SU-DHL-6 (cell line): ENCODE measurements at regions not wholly inside any gene's neighbourhood (a gene's known extent, or its start where the extent isn't known, plus 50 kb on each side); places are given as distances from the start of the nearest gene placed in this dataset.

Experiments
- H2AFZ ChIP-seq: fragments of 200-600 bp; sonication (generic); 2 replicates; pipeline ENCODE4 v1.6.1; 2014; ENCODE audit warnings: low read depth, mild to moderate bottlenecking, moderate library complexity, mixed read lengths, antibody characterized with exemption, low read length; ENCODE audit not compliant: severe bottlenecking
- H3F3A ChIP-seq: fragments of 200-600 bp; shearing (Covaris generic); 2 replicates; pipeline ENCODE4 v1.6.0; 2016; ENCODE audit warnings: antibody characterized with exemption, mild to moderate bottlenecking; ENCODE audit not compliant: insufficient read depth
- H3K27ac ChIP-seq: fragments of 200-600 bp; sonication (generic); 2 replicates; pipeline ENCODE4 v1.5.1; 2016; ENCODE audit warnings: low read depth, mild to moderate bottlenecking, low read length, moderate library complexity, mixed read lengths
- H3K27me3 ChIP-seq: fragments of 200-600 bp; sonication (generic), shearing (Covaris generic); 2 replicates; pipeline ENCODE4 v1.6.0; 2014; ENCODE audit warnings: mild to moderate bottlenecking, low read length
- H3K36me3 ChIP-seq: fragments of 200-600 bp; sonication (generic); 2 replicates; pipeline ENCODE4 v1.6.1; 2014; ENCODE audit warnings: mild to moderate bottlenecking, low read length, mixed read lengths
- H3K4me2 ChIP-seq: fragments of 300-600, 200-600 bp; shearing (Covaris generic), sonication (generic); 2 replicates; pipeline ENCODE4 v1.6.0; 2014; ENCODE audit warnings: low read length, low read depth, mild to moderate bottlenecking; ENCODE audit not compliant: poor library complexity, severe bottlenecking
- H3K4me3 ChIP-seq: fragments of 200-600 bp; sonication (generic); 2 replicates; pipeline ENCODE4 v1.5.1; 2014; ENCODE audit warnings: antibody characterized with exemption, low read length, mild to moderate bottlenecking, mixed read lengths; ENCODE audit not compliant: insufficient read depth, poor library complexity, severe bottlenecking
- H3K79me2 ChIP-seq: fragments of 200-600 bp; sonication (generic); 2 replicates; pipeline ENCODE4 v1.6.1; 2014; ENCODE audit warnings: mild to moderate bottlenecking, low read length, moderate library complexity; ENCODE audit not compliant: insufficient read depth
- H3K9ac ChIP-seq: fragments of 200-600 bp; sonication (generic); 2 replicates; pipeline ENCODE4 v1.7.0; 2014; ENCODE audit warnings: mild to moderate bottlenecking, low read length
- H3K9me2 ChIP-seq: fragments of 200-600 bp; sonication (generic); replicated peaks from 2 replicates; pipeline ENCODE4 v1.6.1; 2014; ENCODE audit warnings: low read length; ENCODE audit not compliant: insufficient read depth
- H3K9me3 ChIP-seq: fragments of 200-600 bp; sonication (generic); 2 replicates; pipeline ENCODE4 v1.6.1; 2014; ENCODE audit warnings: low read length, mixed read lengths; ENCODE audit not compliant: insufficient read depth
- H4K20me1 ChIP-seq: fragments of 200-600 bp; sonication (generic); 2 replicates; pipeline ENCODE4 v1.6.1; 2014; ENCODE audit warnings: low read depth, mild to moderate bottlenecking, antibody characterized with exemption, low read length, moderate library complexity, mixed read lengths
- EZH2phosphoT487 ChIP-seq: fragments of 200-600 bp; sonication (generic), shearing (Covaris generic); conservative IDR thresholded peaks from 2 replicates; pipeline ENCODE4 v1.6.1; 2018; ENCODE audit warnings: mild to moderate bottlenecking, antibody characterized with exemption, low read length, moderate library complexity, mixed read lengths
- TF ChIP-seq, protein P1 (sequence below): fragments of 200-600 bp; sonication (generic); IDR thresholded peaks from one replicate; pipeline ENCODE4 v1.5.1; 2017; ENCODE audit warnings: antibody characterized with exemption, mild to moderate bottlenecking, low read length, moderate library complexity; ENCODE audit not compliant: insufficient read depth, poor library complexity, severe bottlenecking

DNA sequence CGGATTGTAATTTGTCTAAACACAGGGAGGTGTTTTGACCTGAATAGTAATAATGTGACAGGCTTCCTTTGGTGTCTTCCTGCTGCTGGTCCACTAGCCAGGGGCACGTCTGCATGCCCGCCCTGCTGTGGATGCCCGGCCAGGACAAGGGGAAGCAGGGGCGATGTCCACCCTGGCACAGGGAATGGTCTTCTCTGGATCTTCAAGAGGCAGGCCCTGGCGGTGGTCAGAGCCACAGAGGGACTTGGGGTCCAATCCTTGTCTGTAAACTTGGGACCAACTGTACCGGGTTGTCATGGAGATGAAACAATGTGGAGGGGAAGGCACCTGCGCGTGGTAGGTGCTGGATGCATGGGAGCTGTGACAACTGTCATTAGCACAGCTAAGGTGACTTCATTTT, 134.1 kb downstream of the RPLP1 start:
- Histone ChIP-seq H3K27me3 (no peaks in the 10 kb centered on the region; the same call in 1 of the 2 replicates), H3K4me3 (no peak overlapping the region), H3K9me3 (no peaks in the 10 kb centered on the region), H3K79me2 (no peaks in the 10 kb centered on the region), H4K20me1 (no peaks in the 10 kb centered on the region), H3F3A (no peaks in the 10 kb centered on the region), H3K27ac (no peak overlapping the region), H3K36me3 (no peaks in the 10 kb centered on the region), H3K4me2 (no peak overlapping the region), H2AFZ (no peak overlapping the region), H3K9me2 (no peaks in the 10 kb centered on the region), H3K9ac (no peak overlapping the region)
- TF ChIP-seq, protein P1, sequence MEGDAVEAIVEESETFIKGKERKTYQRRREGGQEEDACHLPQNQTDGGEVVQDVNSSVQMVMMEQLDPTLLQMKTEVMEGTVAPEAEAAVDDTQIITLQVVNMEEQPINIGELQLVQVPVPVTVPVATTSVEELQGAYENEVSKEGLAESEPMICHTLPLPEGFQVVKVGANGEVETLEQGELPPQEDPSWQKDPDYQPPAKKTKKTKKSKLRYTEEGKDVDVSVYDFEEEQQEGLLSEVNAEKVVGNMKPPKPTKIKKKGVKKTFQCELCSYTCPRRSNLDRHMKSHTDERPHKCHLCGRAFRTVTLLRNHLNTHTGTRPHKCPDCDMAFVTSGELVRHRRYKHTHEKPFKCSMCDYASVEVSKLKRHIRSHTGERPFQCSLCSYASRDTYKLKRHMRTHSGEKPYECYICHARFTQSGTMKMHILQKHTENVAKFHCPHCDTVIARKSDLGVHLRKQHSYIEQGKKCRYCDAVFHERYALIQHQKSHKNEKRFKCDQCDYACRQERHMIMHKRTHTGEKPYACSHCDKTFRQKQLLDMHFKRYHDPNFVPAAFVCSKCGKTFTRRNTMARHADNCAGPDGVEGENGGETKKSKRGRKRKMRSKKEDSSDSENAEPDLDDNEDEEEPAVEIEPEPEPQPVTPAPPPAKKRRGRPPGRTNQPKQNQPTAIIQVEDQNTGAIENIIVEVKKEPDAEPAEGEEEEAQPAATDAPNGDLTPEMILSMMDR: no peak
- no peak for TF ChIP-seq EZH2phosphoT487

DNA sequence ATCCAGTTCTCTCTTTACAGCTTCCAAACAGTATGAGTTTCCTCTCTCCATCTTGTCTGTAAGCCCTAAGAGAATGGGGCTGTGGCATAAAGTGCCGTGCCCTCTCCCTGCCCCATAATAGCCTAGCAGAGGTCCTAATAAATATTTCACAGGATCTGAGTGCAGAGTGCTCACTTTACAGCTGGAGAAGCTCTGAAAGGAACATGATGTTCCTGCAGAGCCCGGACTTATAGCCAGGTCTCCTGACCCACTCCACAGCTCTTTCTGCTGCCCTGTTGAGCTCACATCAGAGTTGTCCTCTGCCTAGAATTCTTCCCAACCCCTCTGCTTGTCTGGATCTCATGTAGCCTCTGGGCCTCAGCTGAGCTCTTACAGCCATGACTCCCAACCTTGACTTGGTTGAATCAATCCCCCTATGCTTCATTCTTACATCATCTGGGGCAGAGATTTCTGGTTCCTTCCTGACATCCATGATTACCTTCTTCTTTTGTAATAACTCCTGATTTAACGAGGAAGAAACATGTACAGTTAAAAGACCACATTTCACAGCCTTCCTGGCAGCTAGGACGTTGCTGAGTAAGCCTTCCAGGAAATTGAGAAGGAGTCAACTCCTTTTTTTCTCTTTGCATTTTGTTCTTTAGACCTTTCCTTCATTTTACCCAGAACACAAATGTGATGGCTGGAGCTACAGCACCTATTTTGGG, 135.3 kb downstream of the RPLP1 start:
- Histone ChIP-seq H3K9me2 (no peaks in the 10 kb centered on the region), H3K27ac (no peak overlapping the region), H3K4me3 (no peak overlapping the region), H3K4me2 (no peak overlapping the region), H3K9me3 (no peaks in the 10 kb centered on the region), H3K9ac (no peak overlapping the region), H3F3A (no peaks in the 10 kb centered on the region), H3K79me2 (no peaks in the 10 kb centered on the region), H3K36me3 (no peaks in the 10 kb centered on the region), H2AFZ (no peak overlapping the region), H4K20me1 (no peaks in the 10 kb centered on the region), H3K27me3 (no peaks in the 10 kb centered on the region; the same call in 1 of the 2 replicates)
- TF ChIP-seq, protein P1: no peak
- TF ChIP-seq EZH2phosphoT487: no peak

DNA sequence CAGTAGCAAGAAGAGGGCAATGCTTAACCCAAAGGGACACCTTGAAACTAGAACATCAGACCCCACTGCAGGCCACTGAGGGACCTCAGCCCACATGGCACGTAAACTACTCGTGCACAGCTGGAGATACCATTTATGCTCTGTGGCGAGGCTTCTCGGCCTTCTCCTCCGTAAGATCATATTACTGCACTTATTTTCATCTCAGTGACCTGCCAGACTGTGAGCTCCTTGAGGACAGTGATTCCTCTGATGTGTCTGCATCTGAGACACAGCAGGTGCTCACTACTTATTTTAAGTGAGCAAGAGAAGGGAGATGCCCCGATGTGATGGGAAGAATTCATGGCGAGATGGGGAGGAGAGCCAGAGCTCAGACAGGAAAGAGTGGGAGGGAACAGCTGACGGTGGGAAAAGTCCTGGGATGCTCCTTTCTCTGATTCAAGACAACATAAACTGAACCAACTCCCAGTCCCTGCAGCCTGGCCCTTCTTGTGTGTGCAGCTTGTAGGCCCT, 137.6 kb downstream of the RPLP1 start:
- Histone ChIP-seq H3K79me2 (no peaks in the 10 kb centered on the region), H2AFZ (no peak overlapping the region), H3K27me3 (no peaks in the 10 kb centered on the region; the same call in 1 of the 2 replicates), H3K4me2 (no peak overlapping the region), H3K9ac (no peak overlapping the region), H3K4me3 (no peak overlapping the region), H3K36me3 (no peaks in the 10 kb centered on the region), H3K9me3 (no peaks in the 10 kb centered on the region), H3K9me2 (no peaks in the 10 kb centered on the region), H3K27ac (no peak overlapping the region), H3F3A (no peaks in the 10 kb centered on the region), H4K20me1 (no peaks in the 10 kb centered on the region)
- TF ChIP-seq EZH2phosphoT487: no peak
- TF ChIP-seq, protein P1: no peak
